Renal cortex interstitium (tissue), 11 donors: ENCODE measurements at regions not wholly inside any gene's neighbourhood (a gene's known extent, or its start where the extent isn't known, plus 50 kb on each side); places are given as distances from the start of the nearest gene placed in this dataset.
"Not testable (repeated sequence)": the region's sequence is repeated elsewhere in the genome, so short reads cannot be mapped to it uniquely, and the experiment has no call there.

Experiments used
- DNase-seq, 11 donors: peaks; one replicate each; pipeline ENCODE4 v3.0.0-alpha.2; 2013; ENCODE audit warnings: low read depth in 9 of 11, low spot score in 4 of 11; ENCODE audit errors: extremely low read depth in 1 of 11

GRCh38 chr18:78447211-78447610, 532.4 kb upstream of the SALL3 start:
- DNase-seq, result no peak

- DNase-seq, result no peak
Observed at GRCh38 chr18:78448106-78448505, 531.5 kb upstream of the SALL3 start.

GRCh38 chr18:78448591-78448990, 531.0 kb upstream of the SALL3 start:
- no peak for DNase-seq

- no peak for DNase-seq
Observed at GRCh38 chr18:78454221-78454620, 525.4 kb upstream of the SALL3 start.

- no peak for DNase-seq
Observed at GRCh38 chr18:78455386-78455785, 524.2 kb upstream of the SALL3 start.

- DNase-seq, result no peak
Observed at GRCh38 chr18:78457011-78457410, 522.6 kb upstream of the SALL3 start.

GRCh38 chr18:78457731-78458130, 521.9 kb upstream of the SALL3 start:
- DNase-seq, result no peak

GRCh38 chr18:78458356-78458755, 521.3 kb upstream of the SALL3 start:
- no peak for DNase-seq

GRCh38 chr18:78459668-78460067, 520.0 kb upstream of the SALL3 start:
- DNase-seq, result no peak

GRCh38 chr18:78460558-78460957, 519.1 kb upstream of the SALL3 start:
- no peak for DNase-seq

GRCh38 chr18:78473563-78473962, 506.1 kb upstream of the SALL3 start:
- DNase-seq, result no peak

GRCh38 chr18:78477840-78478239, 501.8 kb upstream of the SALL3 start:
- no peak for DNase-seq

- DNase-seq, result no peak
Observed at GRCh38 chr18:78479443-78479842, 500.2 kb upstream of the SALL3 start.

GRCh38 chr18:78480262-78481054, 499.2 kb upstream of the SALL3 start:
- no peak for DNase-seq

GRCh38 chr18:78482378-78482777, 497.2 kb upstream of the SALL3 start:
- DNase-seq, result no peak

- no peak for DNase-seq
Observed at GRCh38 chr18:78487649-78488048, 492.0 kb upstream of the SALL3 start.

GRCh38 chr18:78492064-78492812, 487.4 kb upstream of the SALL3 start:
- no peak for DNase-seq

GRCh38 chr18:78492813-78493371, 486.7 kb upstream of the SALL3 start:
- DNase-seq, result no peak

GRCh38 chr18:78493490-78493889, 486.1 kb upstream of the SALL3 start:
- DNase-seq, result not testable (repeated sequence)
